VCaP (cell line): ENCODE measurements at regions not wholly inside any gene's neighbourhood (a gene's known extent, or its start where the extent isn't known, plus 50 kb on each side); places are given as distances from the start of the nearest gene placed in this dataset.

Experiments
- H3K27ac ChIP-seq: fragments of 450-650 bp; 2 replicates; pipeline ENCODE4 v1.5.1; 2017
- CTCF ChIP-seq: fragments of 450-650 bp; conservative IDR thresholded peaks from 2 replicates; pipeline ENCODE4 v1.5.1; 2017; ENCODE audit warnings: mild to moderate bottlenecking, moderate library complexity

GRCh38 chr2:6769346-6769745 lies 96.4 kb downstream of the CMPK2 start:
- no peak overlapping the region for H3K27ac ChIP-seq
- no peak for TF ChIP-seq CTCF

GRCh38 chr2:6770006-6770405 lies 95.7 kb downstream of the CMPK2 start:
- no peak for TF ChIP-seq CTCF

GRCh38 chr2:6771634-6772611 lies 93.8 kb downstream of the CMPK2 start:
- no peak for TF ChIP-seq CTCF
- H3K27ac ChIP-seq, result no peak overlapping the region

More at GRCh38 chr2:6770006-6770405, 95.7 kb downstream of the CMPK2 start:
- no peak overlapping the region for H3K27ac ChIP-seq

- peak; percentile 96 for TF ChIP-seq CTCF
- peak overlapping the region; percentile 27; the same call in 1 of the 2 replicates for H3K27ac ChIP-seq
These were observed 92.6 kb downstream of the CMPK2 start for GRCh38 chr2:6773007-6773693.

- TF ChIP-seq CTCF, result no peak
- no peak overlapping the region; the same call in 1 of the 2 replicates for H3K27ac ChIP-seq
These were observed 92.0 kb downstream of the CMPK2 start for GRCh38 chr2:6773694-6774044.

GRCh38 chr2:6776125-6776524 lies 89.6 kb downstream of the CMPK2 start:
- TF ChIP-seq CTCF, result no peak
- no peak overlapping the region for H3K27ac ChIP-seq

GRCh38 chr2:6777626-6778025 lies 88.1 kb downstream of the CMPK2 start:
- no peak overlapping the region for H3K27ac ChIP-seq
- TF ChIP-seq CTCF, result no peak
